Liver (tissue), 8 donors: ENCODE measurements at regions not wholly inside any gene's neighbourhood (a gene's known extent, or its start where the extent isn't known, plus 50 kb on each side); places are given as distances from the start of the nearest gene placed in this dataset.

ENCODE experiments used
- DNase-seq: peaks from one replicate; pipeline ENCODE4 v3.0.0-alpha.2; 2017; ENCODE audit warnings: low spot score
- H3K27ac ChIP-seq, 2 donors: one replicate each; pipeline ENCODE4 v1.7.0; 2013; ENCODE audit warnings: inconsistent platforms in 2 of 2, low read length in 2 of 2, control low read depth in 1 of 2, low read depth in 1 of 2, mild to moderate bottlenecking in 1 of 2
- H3K27me3 ChIP-seq, 4 donors: one replicate each; pipeline versions ENCODE4 v1.6.1 to v1.7.0; 2013; ENCODE audit warnings: low read length in 3 of 4, inconsistent platforms in 1 of 4, mild to moderate bottlenecking in 1 of 4, moderate library complexity in 1 of 4; ENCODE audit not compliant: control insufficient read depth in 4 of 4, insufficient read depth in 4 of 4
- H3K36me3 ChIP-seq, 4 donors: one replicate each; pipeline versions ENCODE4 v1.6.1 to v1.7.0; 2013; ENCODE audit warnings: low read length in 3 of 4, mild to moderate bottlenecking in 3 of 4, low read depth in 1 of 4, moderate library complexity in 1 of 4; ENCODE audit not compliant: control insufficient read depth in 4 of 4, insufficient read depth in 3 of 4
- H3K4me1 ChIP-seq, 4 donors: one replicate each; pipeline versions ENCODE4 v1.6.1 to v1.7.0; 2013; ENCODE audit warnings: low read length in 3 of 4, mild to moderate bottlenecking in 3 of 4, moderate library complexity in 1 of 4; ENCODE audit not compliant: control insufficient read depth in 4 of 4, insufficient read depth in 4 of 4
- H3K4me3 ChIP-seq, 3 donors: one replicate each; pipeline versions ENCODE4 v1.6.1 to v1.7.0; 2013; ENCODE audit warnings: low read length in 3 of 3, control low read depth in 1 of 3, low read depth in 1 of 3, mild to moderate bottlenecking in 1 of 3
- H3K9ac ChIP-seq, 2 donors: one replicate each; pipeline ENCODE4 v1.7.0; 2013; ENCODE audit warnings: low read length in 2 of 2, mild to moderate bottlenecking in 2 of 2, moderate library complexity in 2 of 2, control low read depth in 1 of 2, low read depth in 1 of 2
- H3K9me3 ChIP-seq, 4 donors: one replicate each; pipeline versions ENCODE4 v1.6.1 to v1.7.0; 2013; ENCODE audit warnings: low read length in 3 of 4; ENCODE audit not compliant: control insufficient read depth in 4 of 4
- CTCF ChIP-seq: fragments of 150-350 bp; IDR thresholded peaks from 2 replicates; pipeline ENCODE4 v1.5.1; 2017; ENCODE audit warnings: improper control_type of control experiment, low read depth, low read length; ENCODE audit not compliant: missing input control
- EGR1 ChIP-seq, 2 donors: IDR thresholded peaks; 2 replicates each; pipeline ENCODE4 v1.6.1; 2016 to 2018; ENCODE audit warnings: antibody characterized with exemption in 2 of 2, low read depth in 2 of 2
- FOXA1 ChIP-seq: IDR thresholded peaks from 2 replicates; pipeline ENCODE4 v1.6.1; 2016; ENCODE audit warnings: antibody characterized with exemption
- FOXA2 ChIP-seq: IDR thresholded peaks from 2 replicates; pipeline ENCODE4 v1.6.1; 2016; ENCODE audit warnings: antibody characterized with exemption
- GABPA ChIP-seq, 2 donors: IDR thresholded peaks in 1 of 2; conservative IDR thresholded peaks in 1 of 2; 2 replicates each; pipeline ENCODE4 v1.6.1; 2016; ENCODE audit warnings: antibody characterized with exemption in 2 of 2, mild to moderate bottlenecking in 1 of 2, moderate library complexity in 1 of 2
- HNF4A ChIP-seq, 2 donors: conservative IDR thresholded peaks; 2 replicates each; pipeline ENCODE4 v1.6.1; 2016; ENCODE audit warnings: antibody characterized with exemption in 2 of 2, mild to moderate bottlenecking in 2 of 2
- HNF4G ChIP-seq: IDR thresholded peaks from 2 replicates; pipeline ENCODE4 v1.6.1; 2016; ENCODE audit warnings: antibody characterized with exemption
- JUND ChIP-seq, 2 donors: IDR thresholded peaks; 2 replicates each; pipeline ENCODE4 v1.6.1; 2016; ENCODE audit warnings: antibody characterized with exemption in 2 of 2
- MAX ChIP-seq: IDR thresholded peaks from 2 replicates; pipeline ENCODE4 v1.6.1; 2016; ENCODE audit warnings: antibody characterized with exemption
- NR2F2 ChIP-seq: IDR thresholded peaks from 2 replicates; pipeline ENCODE4 v1.6.1; 2016; ENCODE audit warnings: antibody characterized with exemption
- RAD21 ChIP-seq, 2 donors: IDR thresholded peaks; 2 replicates each; pipeline ENCODE4 v1.6.1; 2016; ENCODE audit warnings: antibody characterized with exemption in 2 of 2, mild to moderate bottlenecking in 2 of 2
- REST ChIP-seq: IDR thresholded peaks from 2 replicates; pipeline ENCODE4 v1.6.1; 2016; ENCODE audit warnings: antibody characterized with exemption, mild to moderate bottlenecking
- RXRA ChIP-seq, 2 donors: IDR thresholded peaks; 2 replicates each; pipeline ENCODE4 v1.6.1; 2017 to 2018; ENCODE audit warnings: antibody characterized with exemption in 2 of 2, mild to moderate bottlenecking in 1 of 2
- SP1 ChIP-seq: IDR thresholded peaks from 2 replicates; pipeline ENCODE4 v1.6.1; 2018; ENCODE audit warnings: antibody characterized with exemption, mild to moderate bottlenecking
- TAF1 ChIP-seq: conservative IDR thresholded peaks from 2 replicates; pipeline ENCODE4 v1.6.1; 2016; ENCODE audit warnings: antibody characterized with exemption, mild to moderate bottlenecking
- YY1 ChIP-seq: IDR thresholded peaks from 2 replicates; pipeline ENCODE4 v1.6.1; 2016; ENCODE audit warnings: antibody characterized with exemption, mild to moderate bottlenecking
- ZBTB33 ChIP-seq: IDR thresholded peaks from 2 replicates; pipeline ENCODE4 v1.6.1; 2016; ENCODE audit warnings: antibody characterized with exemption
- WGBS: extraction: QIAGEN DNeasy Blood & Tissue Kit; methylation state at CpG from one replicate; pipeline ENCODE4 v1.1.7; 2013; 5-methylcytosine and 5-hydroxymethylcytosine counted together
- TF ChIP-seq, protein P1 (sequence below): IDR thresholded peaks from 2 replicates; pipeline ENCODE4 v1.6.1; 2016; ENCODE audit warnings: antibody characterized with exemption
- donor health status: healthy.
- donor health status: healthy.
- donor health status: healthy.
- donor health status: healthy.
- donor health status: healthy.

DNA sequence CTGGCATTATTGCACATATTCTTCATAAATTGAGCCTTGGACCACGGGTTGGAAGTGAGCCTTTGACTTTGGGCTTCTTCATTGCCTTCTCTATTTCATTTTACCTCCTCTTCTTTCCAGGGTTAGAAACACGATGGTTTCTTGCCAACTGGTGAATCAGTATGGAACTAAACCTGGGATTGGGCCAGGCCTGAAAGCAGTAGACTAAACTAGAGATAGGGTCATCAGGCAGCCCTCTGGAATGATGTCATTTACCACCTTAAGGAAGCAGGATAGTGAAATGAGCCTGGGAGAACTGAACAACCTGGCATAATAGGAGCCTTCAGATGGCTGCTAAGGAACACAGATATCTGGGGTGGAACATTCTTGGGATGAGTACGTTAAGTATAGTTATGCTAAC is 67.5 kb upstream of the ATP8A1 start:
- Histone ChIP-seq H3K4me3 (no peak overlapping the region), H3K9ac (no peak overlapping the region), H3K4me1 (no peaks in the 10 kb centered on the region), H3K36me3 (no peaks in the 10 kb centered on the region), H3K27me3 (peaks cover 0 to 2% (median 0%) of the 10 kb centered on the region in 4 donors), H3K9me3 (peaks cover 0 to 3% (median 2%) of the 10 kb centered on the region in 4 donors), H3K27ac (no peak overlapping the region)
- no peak for DNase-seq
- TF ChIP-seq RAD21 (IDR thresholded peaks at IDR 0.05) (no peak), HNF4A (conservative IDR thresholded peaks at IDR 0.05) (no peak), FOXA2 (no peak), REST (no peak), HNF4G (no peak), RXRA (IDR thresholded peaks at IDR 0.05) (no peak), TAF1 (no peak), FOXA1 (no peak), MAX (no peak), GABPA (IDR thresholded peaks at IDR 0.05 in 1 of 2, conservative IDR thresholded peaks at IDR 0.05 in 1 of 2) (no peak), SP1 (no peak), EGR1 (IDR thresholded peaks at IDR 0.05; ENCODE audit: low read depth in 2 of 2) (no peak), JUND (IDR thresholded peaks at IDR 0.05) (no peak), ZBTB33 (no peak), CTCF (no peak), YY1 (no peak), NR2F2 (no peak)
- TF ChIP-seq, protein P1, sequence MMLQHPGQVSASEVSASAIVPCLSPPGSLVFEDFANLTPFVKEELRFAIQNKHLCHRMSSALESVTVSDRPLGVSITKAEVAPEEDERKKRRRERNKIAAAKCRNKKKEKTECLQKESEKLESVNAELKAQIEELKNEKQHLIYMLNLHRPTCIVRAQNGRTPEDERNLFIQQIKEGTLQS: no peak
- 70% methylated on average over 3 of the region's 3 CpGs for WGBS

DNA sequence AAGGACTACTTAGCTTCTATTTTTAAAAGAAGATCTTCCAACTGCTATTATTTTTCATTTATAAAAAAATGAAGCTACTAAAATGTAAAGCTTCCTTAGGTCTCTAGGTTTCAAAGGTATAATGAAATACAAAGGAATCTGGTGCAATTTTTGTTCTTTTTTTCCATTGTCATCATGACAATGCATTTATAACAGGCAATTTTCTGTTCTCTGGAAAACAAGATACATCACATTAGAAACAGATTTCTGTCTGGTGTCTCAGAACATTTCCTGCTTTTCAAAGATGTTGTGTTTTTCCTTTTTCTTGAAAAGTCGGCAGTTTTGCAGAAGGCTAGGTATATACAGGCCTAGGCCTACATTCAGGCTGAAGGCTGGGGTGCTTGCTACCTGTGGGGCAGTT is 63.6 kb upstream of the ATP8A1 start:
- TF ChIP-seq TAF1: no peak
- TF ChIP-seq GABPA (IDR thresholded peaks at IDR 0.05 in 1 of 2, conservative IDR thresholded peaks at IDR 0.05 in 1 of 2): no peak
- no peak for TF ChIP-seq FOXA2
- no peak for TF ChIP-seq MAX
- no peak for TF ChIP-seq EGR1 (IDR thresholded peaks at IDR 0.05; ENCODE audit: low read depth in 2 of 2)
- no peak for TF ChIP-seq FOXA1
- TF ChIP-seq RAD21 (IDR thresholded peaks at IDR 0.05): no peak
- no peak for TF ChIP-seq ZBTB33
- no peak for TF ChIP-seq HNF4G
- TF ChIP-seq, protein P1: no peak
- TF ChIP-seq SP1: no peak
- no peak for TF ChIP-seq NR2F2
- H3K9me3 ChIP-seq: peaks cover 0 to 3% (median 0%) of the 10 kb centered on the region in 4 donors
- H3K27me3 ChIP-seq: no peaks in the 10 kb centered on the region
- 58% methylated on average over 1 of the region's 1 CpG for WGBS
- H3K4me3 ChIP-seq: no peak overlapping the region
- no peak overlapping the region for H3K27ac ChIP-seq
- no peak overlapping the region for H3K9ac ChIP-seq
- no peak for DNase-seq
- no peaks in the 10 kb centered on the region for H3K36me3 ChIP-seq
- H3K4me1 ChIP-seq: no peaks in the 10 kb centered on the region
